NCI-H2227 treated with DMSO at 0.1 percent for 48 hours (cell line): ENCODE measurements at regions not wholly inside any gene's neighbourhood (a gene's known extent, or its start where the extent isn't known, plus 50 kb on each side); places are given as distances from the start of the nearest gene placed in this dataset.

Experiments used
- DNase-seq: peaks from one replicate; lab custom pipeline; 2025; lab: John Stamatoyannopoulos, UW

DNA sequence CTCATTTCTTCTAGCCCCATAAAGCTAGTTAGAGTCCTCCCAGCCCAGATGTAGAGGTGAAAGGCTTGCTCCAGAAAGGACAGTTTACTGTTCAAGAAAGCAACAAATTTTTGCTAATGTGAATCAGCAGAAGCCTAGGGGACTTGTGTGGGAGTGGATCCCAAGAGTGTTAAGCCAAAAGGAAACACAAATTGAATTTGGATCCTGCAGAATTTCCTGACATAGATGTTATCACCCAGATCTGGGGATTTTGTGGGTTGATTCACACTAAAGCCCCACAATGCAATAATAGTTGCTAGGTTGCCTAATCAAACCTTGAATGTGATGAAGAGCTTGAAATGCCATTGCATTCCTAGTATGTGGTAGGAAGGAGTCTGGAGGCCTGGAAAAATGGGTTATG lies 135.2 kb upstream of the HS3ST3A1 start:
- DNase-seq, result no peak

DNA sequence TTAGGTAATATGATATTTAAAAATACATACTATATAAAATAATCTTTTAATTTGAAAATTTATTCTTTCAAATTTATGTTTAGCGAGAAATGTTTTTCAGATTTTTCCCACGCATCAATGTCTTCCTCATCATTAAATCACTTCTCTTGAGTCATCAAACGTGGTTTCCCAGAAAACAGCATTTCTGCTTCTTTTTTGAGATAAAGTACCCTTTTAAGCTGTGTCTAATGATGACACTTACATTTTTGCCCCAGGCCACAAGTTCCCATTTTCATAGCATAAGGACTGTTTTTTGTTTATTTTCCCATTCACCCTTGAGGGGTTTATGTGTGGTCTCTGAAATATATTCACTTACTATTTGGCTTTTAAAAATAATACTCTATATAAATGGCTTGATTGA lies 139.0 kb upstream of the HS3ST3A1 start:
- no peak for DNase-seq

DNA sequence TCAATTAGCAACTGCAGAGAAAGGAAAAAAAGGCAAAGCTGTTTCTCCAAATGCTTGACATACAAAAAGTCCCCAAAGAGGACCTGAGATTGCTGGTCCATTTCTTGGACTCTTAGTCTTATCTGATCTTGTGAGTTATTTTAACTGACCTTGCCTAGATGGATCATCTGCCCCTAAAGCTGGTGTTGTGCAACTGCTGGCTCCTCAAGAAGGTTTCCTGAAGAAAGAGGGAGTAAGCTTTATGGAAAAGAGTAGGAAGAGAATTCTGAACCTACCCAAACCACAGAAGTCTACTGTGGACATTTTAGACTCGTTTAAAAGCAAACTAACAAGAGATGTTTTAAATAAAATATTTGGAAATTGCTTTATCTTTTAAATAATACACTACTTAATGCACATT lies 140.0 kb upstream of the HS3ST3A1 start:
- DNase-seq, result no peak

DNA sequence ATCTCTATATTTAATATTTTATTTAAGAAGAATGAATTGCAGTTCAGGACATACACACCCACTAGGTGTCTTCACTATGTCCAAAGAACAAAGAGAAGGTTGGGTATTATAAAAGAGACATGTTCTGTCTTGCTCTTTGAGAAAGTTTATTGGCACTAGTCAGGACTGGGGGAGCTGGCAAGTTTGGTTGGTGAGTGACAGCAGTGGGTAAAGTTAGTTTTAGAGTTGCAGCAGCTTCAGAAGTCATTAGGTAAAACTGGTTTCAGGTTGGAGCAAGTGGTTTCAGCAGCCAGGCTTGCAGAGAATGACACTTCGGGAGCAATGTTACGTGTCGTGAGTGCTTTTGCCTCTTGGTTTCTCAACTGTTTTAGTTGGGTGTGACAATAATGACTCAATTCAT lies 142.2 kb upstream of the HS3ST3A1 start:
- no peak for DNase-seq

DNA sequence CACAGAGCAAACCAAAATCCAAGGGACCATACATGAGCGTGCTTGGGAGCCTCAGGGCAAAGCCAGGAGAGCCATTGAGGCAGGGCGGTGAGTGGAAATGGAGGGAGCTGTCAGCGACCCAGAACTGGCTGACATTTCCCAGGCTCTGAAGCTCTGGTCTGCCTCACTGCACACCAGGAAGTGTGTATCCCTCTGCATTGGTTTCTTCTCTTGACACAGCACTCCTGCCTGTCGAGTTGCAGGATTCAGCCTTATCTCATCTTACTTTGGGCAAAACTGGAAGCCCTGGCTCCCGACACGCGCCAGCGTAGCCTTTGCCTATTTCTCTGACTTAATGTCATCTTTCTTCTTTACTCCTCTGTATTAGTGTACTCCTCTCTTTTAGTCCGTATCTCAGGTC lies 144.7 kb upstream of the HS3ST3A1 start:
- DNase-seq, result no peak

DNA sequence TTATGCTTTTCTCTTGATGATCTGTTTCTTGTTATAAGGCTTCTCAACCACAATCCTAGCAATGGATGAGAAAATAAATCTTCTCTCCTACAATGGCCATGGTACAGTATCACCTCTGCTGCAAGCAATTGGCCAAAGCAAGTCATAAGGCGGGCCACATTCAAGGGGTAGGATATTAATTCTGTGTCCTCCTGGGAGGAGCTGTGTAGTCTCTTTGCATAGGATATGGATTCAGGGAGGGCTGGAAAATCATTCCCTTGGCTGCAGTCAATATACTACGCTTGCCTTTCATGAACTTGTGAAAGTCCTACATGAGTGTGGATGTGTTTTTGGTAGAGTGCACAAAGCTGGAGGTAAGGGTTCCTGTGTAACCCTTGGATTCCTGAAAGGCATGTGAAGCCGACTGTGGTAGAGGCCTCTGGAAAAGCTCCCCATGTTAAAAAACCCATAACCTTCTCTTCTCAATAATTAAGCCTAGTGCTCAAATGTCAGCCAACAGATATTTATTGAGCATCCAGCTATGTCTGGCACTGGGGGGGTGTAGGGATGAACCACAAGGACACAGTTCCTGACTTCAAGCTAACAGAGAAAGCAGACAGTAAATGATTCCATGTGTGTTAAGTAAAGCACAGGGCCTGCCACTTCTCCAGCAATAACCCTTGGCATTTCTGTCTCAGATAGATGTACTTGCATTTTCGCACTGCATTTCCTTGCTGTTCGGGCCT lies 147.6 kb upstream of the HS3ST3A1 start:
- DNase-seq, result no peak

DNA sequence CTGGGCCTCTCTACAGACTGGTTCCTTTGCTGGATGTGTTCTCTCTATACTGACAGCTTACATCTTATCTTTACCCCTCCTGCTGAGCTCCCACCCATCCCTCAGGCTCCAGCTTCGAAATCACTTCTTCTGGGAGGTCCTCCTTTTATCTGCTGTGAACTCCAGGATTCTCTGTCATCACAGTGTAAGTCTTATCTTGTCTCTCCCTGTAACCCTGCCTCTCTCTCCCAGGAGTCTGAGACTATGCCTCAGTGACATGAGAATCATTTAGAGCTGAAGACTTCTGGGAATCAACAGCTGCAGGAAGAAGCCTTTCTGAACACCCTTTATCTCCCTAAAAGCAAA lies 148.1 kb upstream of the HS3ST3A1 start:
- no peak for DNase-seq

DNA sequence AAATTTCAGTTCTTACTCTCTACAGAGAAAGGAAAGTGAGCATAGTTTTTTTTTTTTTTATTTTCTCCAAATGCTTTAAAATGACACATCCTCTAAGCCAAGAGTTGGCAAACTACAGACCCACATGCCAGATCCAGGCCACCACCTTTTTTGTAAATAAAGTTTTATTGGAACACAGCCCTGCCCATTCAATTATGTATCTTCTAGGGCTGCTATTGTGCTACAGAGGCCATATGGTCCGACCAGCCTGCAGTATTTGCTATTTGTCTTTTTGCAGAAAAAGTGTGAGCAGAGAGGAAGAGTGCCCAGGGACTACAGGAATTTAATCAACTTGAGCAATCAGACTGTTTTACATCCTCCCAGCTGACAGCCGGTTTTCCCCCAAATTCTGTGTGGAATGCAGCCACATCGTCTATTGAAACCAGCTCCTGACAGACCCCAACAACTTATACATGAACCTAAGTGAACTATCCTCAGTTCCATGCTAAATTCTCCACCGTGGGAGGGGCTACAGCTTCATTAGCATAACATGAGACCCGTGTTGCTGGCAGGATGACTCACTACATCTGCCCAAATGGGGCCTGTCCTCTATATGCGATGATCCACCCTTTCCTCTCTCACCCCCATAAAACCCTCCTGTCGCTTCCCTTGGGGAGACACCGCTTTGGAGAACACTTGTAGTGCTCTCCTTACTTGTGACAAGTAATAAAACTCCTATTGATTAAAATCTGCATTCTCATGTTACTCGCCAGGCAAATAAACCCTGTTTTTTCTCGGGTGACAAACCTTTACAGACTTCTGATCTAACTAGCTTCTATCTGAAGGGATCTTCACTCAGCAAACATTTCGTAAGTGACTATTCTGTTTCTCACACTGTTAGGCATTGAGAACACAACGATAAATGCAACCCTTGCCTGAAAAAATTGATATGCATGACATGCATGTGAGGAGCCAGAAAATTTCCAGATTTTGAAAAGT lies 149.4 kb upstream of the HS3ST3A1 start:
- DNase-seq, result no peak

DNA sequence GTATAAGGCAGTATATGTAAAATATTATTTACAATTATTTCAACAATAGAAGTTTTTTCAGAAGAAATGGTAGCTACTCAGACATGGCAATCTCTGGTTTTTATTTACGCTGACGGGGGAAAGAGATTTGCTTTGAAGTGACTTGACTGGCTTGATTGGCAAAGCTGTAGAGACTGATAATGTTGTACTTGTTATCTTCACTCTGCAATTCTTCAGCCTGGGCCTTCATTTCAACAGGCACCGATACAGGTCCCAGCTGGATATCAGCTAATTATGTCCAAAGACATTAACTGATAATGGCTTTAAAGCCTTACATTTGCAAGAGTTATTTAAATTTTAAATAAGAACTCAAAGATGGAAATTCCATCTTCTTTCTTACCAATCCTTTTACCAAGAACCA lies 151.4 kb upstream of the HS3ST3A1 start:
- DNase-seq, result no peak

DNA sequence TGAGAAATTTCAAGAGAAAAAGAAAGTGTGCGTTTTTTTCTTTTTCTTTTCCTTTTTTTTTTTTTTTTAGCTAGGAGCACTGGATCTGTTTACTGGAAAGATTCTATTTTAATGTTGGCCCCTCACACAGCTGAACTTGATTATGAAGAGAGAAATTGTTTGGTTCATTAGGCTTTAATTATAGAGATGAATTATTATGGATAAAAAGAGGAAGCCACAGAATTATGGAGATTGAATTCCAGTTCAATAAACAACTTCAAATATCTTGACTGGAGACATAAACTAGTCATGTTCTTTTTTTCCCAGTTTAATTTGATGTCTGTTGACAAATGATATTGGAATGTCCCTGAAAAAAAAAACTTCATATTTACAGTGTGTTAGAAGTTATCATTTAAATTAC lies 152.0 kb upstream of the HS3ST3A1 start:
- no peak for DNase-seq

DNA sequence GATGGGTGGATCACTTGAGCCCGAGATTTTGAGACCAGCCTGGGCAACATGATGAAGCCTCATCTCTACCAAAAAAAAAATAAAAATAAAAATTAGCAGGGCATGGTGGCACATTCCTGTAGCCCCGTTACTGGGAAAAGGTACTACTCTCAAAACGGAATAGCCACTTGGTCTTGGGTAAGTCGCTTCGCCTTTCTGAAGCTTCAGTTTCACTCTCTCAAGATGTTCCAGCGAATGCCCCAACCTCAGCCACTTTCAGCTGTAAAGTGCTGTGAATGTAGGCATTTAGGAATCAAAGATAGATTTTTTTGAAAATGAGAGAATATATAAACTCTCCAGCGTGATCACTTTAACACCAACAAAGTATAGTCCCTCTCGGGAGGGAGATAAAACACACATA lies 154.1 kb upstream of the HS3ST3A1 start:
- no peak for DNase-seq

DNA sequence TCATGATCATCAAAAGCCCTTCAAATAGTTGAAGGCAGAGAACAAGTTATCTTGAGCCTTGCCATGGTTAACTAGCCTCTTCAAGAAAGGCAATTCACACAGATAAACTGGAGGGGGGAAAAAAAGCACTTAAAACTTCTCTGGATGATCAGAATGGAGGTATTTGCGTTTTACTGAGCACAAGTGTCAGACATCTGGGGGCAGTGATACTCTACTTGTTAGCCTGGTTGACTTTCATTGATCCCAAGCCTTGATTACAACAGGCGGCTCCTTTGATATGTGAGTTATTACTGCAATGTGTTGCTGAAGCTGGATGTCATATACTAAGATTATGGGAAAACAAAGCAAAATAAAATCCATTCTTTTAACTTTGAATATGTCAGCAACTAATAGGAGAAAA lies 155.0 kb upstream of the HS3ST3A1 start:
- DNase-seq, result no peak

DNA sequence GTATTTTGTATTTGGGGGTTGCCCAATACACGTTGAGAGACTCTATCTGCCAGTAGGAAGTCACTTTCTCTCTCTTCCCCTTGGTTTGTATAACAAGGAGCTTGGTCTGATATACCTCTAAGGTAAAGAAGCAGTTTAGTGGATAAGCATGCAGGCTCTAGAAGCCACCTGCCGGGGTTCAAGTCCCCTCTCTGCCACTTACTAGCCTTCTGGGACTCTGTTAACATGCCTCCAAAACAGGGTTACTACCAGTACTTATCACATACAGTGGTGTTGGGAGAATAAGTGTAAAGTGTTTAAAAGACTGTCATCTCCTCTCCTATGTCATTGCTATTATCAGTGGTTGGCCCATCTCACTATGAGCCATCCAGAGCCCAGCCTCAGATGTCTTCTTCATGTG lies 156.1 kb upstream of the HS3ST3A1 start:
- DNase-seq, result no peak

DNA sequence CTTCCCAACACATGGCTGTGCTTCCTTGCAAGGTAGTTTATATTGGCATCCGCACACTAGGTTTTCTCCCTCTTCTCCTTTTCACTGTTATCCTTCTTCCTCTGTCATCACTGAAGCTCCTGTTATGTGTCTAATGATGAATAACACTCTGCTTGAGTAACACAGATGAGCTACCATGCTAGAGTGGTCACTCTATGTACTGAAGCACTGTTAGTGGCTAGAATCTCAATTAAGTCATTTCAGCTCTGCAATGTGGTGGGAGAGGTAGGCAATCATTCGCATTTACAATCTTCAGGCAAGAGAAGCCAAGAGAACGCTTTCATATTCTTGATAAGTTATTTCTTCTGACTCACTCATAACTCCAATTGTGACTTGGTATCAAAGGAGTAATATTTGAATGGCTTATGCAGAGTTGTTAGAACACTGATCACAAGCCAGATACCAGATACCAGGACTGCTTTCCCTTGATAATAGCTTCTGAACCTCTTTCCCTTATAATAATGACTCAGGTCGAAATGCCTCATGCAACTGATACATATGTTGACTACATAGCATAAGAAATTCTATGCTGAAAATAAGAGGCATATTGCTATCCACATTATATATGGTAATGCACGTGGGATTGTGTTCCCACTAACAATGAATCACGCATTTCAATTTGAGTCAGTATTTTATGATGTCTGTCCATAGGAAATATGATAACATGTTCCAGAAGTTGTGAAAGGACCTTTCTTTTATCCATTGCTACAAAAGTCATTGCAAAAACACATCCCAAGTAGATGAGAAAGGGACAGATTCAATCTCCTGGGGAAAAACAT lies 158.0 kb upstream of the HS3ST3A1 start:
- no peak for DNase-seq

DNA sequence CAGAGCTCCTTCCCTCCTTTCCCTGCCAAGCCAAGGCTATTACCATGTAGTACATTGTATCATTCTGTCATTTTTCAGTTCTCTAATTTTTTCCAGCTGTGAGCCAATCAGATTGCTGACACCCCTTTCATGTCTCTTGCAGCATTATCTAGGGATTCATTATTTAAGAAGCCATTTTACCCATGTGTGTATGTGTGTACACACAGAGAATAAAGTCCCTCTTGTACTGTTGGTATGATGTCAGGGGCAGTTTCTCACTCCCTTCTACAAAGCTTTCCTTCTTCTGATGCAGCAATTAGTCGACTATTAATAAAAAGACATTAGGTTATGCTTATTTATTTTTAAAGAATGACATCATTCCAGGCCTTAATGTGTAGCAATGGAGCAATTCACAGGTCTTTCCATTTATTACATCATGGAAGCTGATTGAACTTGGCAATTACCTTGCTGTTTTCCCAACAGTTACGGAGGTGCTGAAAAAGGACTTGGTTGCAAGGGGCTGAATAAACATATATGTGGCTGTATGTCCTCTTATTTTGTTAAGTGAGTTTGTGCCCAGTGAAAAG lies 159.4 kb upstream of the HS3ST3A1 start:
- DNase-seq, result no peak

DNA sequence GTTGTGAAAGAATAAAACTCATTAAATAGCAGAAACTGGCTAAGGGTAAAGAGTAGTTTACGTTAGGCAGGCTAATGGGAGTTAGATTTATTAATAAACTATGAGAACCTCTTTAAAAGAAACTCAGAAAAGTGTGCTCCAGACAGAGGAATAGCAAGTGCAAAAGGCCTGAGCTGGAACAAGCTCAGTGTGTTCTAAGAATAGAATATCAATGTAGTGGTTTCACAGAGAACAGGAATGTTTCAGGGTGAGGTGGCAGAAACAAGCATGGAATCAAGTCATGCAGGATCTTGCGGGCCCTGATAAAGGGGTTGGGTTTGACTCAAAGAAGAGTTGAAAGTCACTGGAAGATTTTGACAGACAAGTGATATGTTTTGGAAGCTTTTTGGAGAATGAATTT lies 164.0 kb upstream of the HS3ST3A1 start:
- no peak for DNase-seq

DNA sequence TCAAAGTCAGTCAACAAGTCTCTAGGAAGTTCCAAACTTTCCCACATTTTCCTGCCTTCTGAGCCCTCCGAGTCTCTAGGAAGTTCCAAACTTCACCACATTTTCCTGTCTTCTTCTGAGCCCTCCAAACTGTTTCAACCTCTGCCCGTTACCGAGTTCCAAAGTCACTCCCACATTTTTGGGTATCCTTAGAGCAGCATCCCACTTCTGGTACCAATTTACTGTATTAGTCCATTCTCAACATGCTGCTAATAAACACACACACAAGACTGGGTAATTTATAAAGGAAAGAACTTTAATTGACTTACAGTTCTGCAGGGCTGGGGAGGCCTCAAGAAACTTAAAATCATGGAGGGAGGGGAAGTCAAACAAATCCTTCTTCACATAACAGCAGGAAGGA lies 169.0 kb upstream of the HS3ST3A1 start:
- no peak for DNase-seq

DNA sequence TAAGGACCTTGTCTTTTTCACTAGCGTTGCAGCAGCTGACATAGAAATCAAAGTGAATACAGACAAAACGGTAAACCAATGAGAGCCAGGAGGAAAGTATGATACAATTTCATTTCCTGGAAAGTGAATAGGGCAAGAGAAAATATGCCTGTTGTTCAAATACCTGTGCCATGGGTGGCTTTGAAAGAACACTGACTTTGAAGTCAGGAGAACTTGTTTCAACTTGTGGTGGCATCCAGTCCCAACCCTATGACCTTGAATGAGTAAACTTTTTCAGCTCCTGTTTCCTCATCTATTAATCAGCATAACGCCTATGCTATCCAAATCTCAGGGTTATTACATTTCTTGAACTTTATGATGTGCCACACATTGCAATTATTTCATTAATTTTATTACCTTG lies 173.7 kb upstream of the HS3ST3A1 start:
- no peak for DNase-seq

DNA sequence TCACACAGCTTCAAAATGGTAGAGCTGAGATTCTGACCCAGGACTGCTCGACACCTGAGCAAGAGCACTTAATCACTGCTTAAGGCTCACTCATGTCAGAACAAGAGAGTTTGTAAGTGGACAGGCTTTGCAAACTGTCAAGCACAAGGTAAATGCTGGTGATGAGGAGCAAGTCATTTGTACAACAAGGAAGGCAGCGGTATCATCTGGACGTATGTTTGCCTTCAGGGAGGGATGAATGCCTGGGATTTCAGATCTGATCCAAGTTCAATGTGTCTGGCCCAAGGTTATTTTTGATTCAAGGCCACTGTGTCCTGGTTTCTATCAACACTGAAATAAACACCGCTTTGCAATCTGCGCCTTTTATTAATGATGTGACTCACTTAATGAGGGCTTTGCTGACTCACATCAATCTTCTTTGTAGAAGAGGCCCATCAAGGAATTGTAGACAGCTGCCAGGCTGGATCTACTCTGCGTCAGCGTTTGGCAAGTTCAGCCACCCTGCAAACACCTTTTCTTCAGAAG lies 174.4 kb upstream of the HS3ST3A1 start:
- no peak for DNase-seq

DNA sequence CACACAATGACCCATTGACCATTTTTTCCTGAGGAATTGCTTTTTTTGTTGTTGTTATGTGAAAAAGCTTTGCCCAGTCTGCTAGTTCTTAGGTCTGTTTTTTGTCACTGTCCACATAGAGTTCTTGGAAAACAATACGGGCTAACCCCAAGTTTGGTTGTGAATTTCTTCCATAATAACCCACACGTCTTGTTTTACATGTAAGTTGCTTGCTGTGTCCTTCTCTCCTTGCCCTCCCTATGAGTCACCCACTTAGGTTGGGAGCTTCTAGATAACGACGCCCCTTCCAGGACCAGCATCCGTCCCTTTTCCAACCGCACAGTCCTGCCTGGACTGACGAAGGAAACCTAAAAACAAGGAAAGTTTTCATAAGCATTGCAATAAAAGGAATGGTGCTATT lies 175.3 kb upstream of the HS3ST3A1 start:
- DNase-seq, result no peak

DNA sequence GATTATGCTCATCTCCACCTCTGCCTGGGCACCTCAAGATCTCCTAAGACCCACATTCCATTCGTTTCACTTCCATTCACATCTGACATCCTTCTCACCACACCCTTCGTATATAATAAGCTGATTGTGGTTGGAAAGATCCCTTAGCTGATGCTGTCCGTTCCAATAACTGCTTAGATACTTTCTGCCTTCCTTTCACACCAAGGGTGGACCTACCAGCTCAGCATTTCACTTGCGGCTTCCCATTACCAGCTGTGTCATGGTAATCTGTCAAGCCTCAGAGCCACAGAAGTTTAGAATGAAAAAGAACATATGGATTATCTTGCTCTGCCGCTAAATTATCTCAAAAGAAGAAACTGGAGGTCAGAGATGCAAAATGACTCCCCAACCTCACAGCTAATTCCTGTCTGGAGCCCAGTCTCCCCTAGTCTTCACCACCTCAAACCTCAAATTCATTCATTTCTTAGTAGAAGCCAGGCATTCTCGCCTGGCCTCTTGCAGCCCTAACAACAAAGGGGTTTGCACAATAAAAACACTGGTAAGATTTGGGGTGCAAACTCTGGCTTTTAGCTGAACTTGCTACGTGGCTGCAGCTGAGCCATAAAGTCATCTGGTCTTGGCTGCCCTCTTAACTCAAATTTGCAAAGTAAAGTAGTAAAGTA lies 182.8 kb upstream of the HS3ST3A1 start:
- no peak for DNase-seq
